ENCODE measurements at regions not wholly inside any gene's neighbourhood (a gene's known extent, or its start where the extent isn't known, plus 50 kb on each side); places are given as distances from the start of the nearest gene placed in this dataset.

- no peak for DNase-seq (ENCODE audit: low spot score)
Observed at GRCh38 chr5:110359221-110359620, 367.2 kb downstream of the TMEM232 start.

- no peak for DNase-seq (ENCODE audit: low spot score)
Observed at GRCh38 chr5:110361471-110361870, 365.0 kb downstream of the TMEM232 start.

- no peak for DNase-seq (ENCODE audit: low spot score)
Observed at GRCh38 chr5:110362261-110362660, 364.2 kb downstream of the TMEM232 start.

GRCh38 chr5:110366716-110367115, 359.8 kb downstream of the TMEM232 start:
- no peak for DNase-seq (ENCODE audit: low spot score)

Measured in pons (tissue), 1 donor.